ENCODE measurements at regions not wholly inside any gene's neighbourhood (a gene's known extent, or its start where the extent isn't known, plus 50 kb on each side); places are given as distances from the start of the nearest gene placed in this dataset.

DNA sequence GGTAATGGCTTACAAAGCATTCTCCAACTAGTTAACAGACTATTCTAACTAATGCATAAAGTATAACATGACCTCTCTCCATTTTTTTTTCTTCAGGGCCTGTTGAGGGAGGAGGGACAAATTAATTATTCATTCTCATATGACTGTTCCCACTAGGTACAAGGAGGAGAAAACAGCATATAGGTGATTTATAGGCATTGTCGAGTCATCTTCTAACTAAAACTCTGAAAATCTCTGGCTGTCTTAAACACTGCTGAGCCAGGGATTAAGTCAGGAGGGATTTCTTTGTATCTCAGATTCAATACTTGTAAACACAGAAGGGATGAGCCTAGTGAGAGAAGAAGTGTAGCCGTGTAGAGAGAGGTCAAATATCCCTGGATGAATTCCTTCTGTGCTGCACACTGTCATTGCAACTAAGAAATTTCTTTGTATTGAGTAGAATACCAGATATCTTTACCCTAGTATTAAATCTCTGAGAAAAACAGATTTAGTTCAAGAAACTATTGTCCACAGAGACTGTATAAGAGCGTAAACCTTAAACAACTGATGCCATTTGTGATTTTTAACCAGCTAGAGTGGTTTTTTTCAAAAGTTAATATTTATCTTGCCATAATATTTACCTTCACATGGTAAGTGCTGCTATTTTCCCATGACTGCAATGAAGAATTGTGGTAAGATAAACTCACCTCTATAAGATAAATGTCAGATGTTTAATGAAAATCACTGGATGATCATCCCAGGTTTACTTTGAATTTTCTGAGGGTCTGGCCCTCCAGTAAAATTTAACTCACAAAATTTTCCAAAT is 465.3 kb downstream of the RWDD3 start:
- DNase-seq: no peak

DNA sequence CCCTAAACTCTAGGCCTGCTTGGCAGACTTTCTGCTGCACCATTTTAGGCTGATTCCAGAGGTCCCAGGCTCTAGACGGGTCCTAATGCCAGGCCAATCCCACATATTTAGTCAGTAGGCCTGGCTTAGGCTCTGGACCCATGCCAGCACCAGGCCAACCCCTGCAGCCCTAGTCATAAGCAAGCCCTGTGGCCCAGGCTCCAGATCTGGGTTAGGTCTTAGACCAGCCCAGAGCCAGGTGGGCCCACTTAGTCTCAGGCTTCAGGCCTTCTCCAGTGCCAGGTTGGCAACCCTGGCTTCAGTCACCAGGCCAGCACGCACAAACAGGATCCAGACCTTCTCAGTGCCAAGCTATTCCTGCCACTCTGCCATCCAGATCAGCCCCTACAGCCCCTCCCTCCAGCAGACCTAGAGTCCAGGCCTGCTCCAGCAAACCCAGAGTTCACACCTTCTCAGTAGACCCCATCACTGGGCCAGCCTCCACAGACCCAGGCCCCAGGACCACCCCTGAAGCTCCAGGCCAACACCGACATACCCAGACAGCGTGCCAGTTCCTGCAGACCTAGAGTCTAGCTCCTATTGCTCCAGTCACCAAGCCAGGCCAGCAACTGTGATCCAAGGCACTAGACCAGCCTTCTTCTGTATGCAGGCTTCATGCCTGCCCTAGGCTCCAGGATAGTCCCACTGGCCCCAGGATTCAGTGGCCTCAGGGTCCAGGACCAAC is 467.6 kb downstream of the RWDD3 start:
- no peak for DNase-seq

DNA sequence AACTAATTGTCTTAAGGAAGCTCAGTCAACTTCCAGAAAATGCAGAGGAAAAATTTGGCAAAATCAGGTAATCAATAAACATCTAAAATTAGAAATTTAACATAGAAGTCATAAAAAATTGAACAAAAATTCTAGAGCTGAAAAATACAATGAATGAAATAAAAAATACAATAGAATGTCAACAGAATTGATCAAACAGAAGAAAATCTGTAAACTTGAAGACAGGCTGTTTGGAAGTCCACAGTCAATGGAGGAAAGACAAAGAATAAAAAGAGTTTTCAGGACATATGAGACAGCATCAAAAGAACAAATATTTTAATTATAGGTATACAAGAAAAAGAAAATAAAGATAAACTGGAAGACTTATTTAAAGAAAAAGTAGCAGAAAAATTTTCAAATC is 469.0 kb downstream of the RWDD3 start:
- DNase-seq: no peak

DNA sequence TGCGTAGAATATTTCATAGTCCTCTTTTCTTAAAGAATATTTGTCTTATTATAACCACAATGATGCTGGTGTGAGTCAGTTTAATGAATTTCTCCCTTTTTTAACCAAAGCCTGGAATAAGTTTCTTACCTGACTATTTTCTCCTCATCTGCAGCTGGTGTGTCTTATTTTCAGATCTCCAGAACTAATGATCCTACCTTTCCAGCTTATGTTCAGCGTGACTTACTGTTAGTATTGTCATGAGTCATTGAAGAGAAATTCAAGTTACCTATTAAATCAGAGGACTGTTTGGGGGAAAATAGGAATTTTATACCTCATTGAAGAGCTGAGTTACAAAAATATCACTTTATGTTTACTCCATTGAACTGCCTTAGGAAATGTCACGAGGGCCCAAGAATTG is 482.1 kb downstream of the RWDD3 start:
- no peak for DNase-seq

DNA sequence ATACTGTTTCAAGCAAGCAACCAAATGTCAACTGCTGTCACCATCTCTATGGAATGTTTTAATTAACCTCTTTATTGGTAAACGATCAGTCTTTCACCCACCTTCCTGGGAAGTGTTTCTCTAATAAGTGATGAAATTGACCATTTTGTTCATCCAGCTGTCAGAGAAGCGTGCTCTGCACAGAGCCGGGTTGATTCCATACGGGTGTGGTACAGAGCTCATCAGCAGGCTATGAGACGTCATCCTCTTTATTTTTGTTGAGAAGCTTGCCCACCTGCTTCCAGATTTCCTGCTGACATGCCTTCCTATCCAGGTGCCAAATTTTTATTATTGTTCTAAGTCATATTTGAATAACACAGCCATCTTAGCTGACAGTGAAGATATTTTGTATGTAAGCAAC is 482.5 kb downstream of the RWDD3 start:
- DNase-seq: no peak

DNA sequence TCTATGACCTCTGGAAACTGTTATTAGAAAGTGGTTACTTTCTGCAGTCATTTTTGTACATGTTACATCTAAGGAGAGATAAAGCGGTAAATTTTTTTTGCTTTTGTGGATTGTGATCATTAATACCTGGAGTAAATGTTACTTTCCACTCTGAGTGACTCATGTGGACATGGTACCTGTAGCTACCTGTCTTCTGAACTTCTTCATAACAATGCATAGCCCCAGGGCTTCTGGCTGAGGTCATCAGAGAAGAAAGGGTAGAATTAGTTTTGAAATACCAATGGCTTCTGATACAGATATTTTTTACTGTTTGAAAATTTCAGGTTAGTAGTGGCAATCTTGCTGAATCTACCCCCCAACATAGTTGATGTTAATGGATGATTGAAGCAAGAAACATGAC is 489.3 kb downstream of the RWDD3 start:
- DNase-seq: no peak

DNA sequence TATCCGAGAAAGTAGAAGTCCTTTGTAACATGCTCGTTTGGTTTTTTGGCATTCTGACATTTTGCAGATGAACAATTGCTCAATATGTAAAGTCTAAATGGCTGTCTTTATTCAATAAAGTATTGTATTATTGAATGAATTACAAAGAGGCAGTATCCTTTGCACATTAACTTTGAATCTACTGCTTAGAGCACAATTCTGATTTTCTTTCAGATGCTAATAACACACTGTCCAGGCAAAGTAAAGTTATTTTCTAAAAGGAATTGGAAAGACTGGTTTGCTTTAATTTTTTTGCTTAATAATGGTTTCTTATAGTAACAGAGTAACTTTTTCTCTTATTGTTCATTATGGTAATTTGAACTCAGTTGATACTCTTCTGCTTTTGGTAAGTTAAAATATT is 494.8 kb downstream of the RWDD3 start:
- no peak for DNase-seq

DNA sequence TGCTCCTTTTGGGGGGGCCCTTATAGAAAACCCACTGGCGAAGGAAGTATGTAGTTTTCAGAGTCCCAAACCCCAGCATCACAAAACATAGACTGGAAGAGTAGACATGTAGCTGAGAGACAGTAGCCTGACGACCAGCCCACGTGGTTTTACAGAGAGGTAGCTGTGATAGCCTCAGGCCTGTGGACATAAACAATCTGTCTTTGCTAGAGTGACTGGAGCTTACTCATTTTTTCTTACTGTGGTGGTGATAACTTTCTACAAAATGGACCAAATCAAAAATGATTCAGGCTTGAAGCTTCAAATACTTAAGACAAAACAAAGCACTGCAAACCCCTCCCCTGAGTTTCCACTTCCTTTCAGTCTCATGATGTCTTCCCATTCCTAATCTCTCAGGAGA is 497.0 kb downstream of the RWDD3 start:
- DNase-seq: no peak

DNA sequence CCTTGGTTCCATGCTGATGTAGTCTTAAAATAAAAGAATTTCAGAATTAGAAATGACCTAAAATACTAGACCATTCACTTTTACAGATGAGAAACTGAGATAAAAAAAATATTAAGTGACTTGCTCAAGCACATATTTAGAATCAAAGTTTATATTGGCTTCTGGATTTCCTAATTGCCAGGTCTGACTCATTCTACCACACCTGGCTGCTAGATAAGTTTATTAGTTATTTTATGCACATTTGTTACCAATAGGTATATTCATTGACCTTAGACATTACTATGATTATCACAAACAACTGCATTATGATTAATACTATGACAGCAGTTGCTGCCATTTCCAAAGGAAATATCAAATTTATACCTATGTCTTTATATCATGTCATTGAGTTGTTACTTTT is 497.5 kb downstream of the RWDD3 start:
- DNase-seq: no peak

DNA sequence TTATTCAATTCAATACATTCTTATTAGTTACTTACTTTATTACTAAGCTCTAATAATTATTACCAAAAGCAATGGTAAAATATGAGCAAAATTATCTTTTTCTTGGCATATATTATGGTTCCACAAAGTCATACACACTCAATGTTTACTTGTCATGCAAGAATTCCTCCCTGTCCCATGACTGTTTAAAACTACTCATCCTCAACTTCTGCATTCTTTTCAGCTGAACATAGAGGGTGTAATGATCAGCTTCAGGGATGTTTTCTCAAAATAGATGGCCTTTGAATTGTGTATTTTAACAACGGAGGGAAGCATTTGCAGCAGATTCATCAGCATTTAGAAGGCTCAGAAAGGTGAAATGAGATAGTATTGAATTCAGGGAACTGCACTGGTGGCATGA is 499.0 kb downstream of the RWDD3 start:
- no peak for DNase-seq

DNA sequence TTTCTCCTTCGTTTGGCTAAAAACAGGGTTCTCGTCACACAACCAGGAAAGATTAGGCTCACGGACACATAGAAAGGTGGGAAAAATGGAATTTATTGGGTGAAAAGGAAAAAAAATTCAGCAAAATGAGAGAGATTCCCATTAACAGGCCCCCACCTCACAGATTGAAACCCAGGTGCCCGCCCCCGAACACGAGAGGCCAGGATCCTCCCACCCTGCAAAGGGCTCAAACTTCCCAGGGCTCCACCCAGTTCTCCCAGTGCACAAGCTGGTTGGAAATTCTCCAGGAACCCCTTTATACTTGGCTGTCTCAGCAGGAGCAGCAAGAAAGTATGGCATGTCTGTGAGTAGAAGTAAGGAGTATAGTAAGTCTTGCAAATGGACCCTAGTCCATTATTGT is 499.7 kb downstream of the RWDD3 start:
- DNase-seq: no peak

DNA sequence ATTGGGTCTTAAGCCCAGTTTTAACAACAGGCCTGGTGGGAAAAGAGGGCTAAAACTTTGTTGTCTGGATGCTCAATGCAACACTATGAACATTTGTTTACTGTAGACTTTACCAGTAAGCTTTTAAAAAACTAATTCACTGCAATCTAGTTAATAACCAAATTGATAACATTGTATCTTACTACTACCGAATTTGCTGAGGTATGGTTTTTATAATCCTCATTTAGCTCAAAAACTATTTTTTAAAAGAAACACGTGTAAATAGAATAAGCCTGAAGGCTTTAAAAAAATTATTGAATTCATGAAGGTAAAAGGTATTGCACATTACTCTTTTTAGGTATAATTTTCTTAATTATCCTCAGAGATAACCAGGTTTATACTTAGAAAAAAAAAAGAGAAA is 500.6 kb downstream of the RWDD3 start:
- no peak for DNase-seq

DNA sequence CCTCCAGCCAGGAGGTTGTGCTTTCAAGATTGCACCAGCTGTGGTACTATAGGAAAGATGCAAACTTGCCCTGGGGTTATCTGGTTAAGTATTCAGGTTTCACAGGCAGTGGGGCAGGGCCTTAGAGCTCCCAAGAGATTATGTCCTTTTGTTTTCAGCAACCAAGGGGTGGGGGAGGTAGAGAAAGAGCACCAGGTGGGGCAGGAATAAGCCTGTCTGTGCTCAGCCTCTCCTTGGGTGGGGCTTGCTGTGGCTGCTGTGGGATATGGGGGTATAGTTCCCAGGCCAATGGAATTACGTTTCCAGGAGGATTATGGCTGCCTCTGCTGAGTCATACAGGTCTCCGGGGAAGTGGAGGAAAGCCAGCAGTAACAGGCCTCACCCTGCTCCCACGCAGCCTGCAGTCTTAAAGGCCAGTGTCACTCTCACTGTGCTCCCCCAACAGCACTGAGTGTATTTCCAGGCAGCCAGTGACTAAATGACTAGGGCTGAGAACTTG is 508.6 kb downstream of the RWDD3 start:
- no peak for DNase-seq

DNA sequence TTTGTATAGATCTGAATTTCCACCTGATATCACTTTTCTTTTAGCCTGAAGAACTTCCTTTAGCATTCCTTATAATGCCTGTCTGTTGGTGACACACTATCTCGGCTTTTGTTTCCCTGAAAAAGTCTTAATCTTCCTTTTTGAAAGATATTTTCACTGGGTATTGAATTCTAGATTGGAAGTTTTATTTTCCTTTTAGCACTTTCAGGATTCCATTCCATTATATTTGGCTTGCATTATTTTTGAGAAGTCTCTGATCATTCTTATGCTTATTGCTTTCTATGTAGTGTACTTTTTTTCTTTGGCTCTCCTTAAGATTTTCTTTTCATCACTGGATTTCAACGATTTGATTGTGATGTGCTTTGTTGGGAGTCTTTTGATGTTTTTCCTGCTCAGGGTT is 510.7 kb downstream of the RWDD3 start:
- no peak for DNase-seq

DNA sequence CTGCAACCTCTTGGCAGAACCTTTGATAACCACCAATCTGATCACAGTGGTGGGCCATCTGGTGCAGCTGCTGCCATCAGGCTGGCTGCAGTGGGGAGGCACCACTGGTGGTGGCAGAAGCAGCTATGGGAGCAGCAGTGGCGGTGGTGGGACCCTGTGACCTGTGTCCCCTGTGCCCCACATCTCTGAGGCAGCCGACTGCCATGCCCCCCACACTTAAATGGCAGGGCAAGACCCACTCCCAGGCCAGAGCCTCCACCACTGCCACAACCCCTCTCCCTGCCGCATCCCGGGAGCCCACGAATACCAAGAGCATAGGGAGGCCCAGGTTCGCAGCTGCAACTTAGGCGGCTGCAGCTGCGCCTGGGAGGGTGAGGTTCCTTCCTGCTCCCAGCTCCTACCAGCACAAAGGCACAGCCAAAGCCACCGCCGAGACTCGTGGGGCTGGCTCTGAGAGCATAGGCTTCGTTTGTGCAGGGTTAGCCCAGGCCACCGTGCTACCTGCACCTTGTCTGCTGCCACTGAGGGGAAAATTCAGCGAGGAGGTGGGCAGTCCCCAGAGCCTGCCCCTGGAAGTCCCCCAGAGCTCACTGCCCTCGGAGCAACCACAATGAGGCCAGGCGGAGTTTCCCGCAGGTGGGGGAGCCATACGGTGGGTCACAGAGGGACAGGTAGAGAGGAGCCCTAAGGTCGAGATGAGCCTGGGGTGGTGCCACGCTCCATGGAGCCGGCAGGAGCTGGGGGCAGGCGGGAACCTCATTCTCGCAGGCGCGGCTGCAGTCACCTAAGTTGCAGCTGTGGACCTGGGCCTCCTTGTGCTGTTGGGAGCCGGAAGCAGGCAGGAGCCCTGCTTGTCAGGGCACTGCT is 518.7 kb downstream of the RWDD3 start:
- no peak for DNase-seq

DNA sequence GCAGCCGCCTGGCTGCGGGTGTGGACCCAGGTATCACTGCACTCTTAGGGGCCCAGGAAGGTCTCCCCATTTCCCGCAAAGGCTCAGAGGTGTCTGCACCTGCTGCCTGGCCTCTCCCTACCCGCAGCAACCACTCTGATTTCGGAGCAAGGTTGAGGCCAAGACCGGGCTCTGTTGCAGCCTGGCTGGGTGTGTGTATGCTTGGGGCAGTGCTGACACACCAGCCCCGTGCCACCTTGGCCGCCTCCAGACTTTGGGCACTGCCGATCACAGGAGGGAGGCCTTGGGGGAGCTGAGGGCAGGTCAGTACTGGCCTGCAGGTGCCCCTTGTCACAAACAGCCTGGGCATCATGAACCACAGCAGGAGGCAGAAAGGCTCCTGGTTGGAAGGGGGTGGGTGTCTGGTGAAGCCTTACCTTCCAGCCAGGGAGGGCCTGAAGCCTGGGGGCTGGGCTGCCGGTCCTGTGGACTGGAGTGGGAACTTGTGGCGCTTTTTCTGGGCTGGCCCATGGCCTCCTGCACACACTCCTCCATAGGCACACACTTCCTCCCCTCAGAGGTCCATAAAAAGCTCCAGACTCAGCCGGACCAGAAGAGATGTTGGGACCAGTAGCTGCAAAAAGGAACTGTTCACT is 519.5 kb downstream of the RWDD3 start:
- no peak for DNase-seq

DNA sequence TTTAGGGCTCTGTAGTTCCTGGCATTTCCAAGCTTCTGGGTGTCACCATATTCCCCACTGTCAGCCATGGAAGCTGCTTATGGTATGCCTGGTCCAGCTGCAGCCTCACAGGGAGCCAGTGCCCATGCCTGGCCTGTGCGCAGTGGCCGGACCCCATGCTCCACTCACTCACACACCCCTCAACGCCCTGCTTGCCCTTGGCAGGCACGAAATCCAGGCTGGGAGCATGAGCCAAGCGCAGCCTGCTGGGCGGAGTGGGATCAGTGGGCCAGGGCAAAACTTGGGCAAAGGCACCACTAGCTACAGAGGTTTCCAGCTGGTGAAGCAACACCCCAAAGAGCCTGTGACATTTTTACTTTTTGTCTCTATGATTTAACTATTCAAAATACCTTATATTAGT is 520.4 kb downstream of the RWDD3 start:
- no peak for DNase-seq

DNA sequence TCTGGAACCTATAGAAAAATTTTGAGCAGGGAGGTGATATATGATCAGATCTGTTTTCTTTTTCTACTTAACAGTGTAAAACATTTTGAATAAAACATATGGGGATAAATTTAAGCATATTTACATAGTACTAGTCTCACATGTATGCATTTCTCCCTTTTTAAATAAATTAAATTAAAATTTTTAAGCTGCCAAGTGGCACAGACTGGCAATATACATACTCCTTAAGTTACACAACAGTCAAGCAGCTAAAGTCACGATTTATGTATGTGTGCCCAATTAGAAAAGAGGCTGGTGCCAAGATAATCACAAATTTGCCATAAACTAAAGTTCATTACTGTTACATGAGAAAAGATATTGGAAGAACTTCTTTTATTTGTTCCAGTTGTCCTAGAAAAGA is 532.0 kb downstream of the RWDD3 start:
- DNase-seq: no peak

DNA sequence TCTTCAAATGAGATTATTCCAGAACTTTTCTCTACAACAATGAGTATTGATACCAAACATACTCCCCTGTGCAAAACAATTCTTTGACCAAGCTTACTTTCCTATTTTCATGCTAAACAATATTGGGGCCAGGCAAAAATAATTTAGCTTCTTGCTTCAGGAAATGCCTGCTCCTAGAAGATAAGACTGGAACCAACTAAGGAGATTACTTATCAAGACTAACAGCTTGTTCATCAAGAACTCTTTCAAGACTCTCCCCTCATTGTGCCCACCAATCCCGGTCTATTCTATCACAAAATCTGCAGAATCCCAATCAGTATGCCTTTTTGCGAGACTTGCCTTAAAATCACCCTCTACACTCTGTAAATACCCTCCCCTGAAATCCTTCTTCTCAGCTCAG is 536.6 kb downstream of the RWDD3 start:
- no peak for DNase-seq

DNA sequence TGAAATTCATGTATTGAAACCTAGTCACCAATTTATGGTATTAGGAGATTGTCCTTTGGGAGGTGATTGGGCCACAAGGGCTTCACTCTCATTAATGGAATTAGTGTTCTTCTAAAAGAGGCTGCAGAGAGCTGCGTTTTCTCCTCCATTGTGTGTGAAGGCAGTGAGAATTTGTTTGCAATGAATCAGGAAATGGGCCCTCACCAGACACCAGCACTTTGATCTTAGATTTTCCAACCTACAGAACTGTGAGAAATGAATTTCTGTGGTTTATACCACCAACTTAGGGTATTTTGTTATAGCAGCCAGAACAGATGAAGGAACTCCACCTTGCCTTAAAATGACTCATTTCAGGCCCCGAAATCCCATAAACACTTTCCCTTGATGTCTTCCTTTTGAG is 544.2 kb downstream of the RWDD3 start:
- DNase-seq: no peak

DNA sequence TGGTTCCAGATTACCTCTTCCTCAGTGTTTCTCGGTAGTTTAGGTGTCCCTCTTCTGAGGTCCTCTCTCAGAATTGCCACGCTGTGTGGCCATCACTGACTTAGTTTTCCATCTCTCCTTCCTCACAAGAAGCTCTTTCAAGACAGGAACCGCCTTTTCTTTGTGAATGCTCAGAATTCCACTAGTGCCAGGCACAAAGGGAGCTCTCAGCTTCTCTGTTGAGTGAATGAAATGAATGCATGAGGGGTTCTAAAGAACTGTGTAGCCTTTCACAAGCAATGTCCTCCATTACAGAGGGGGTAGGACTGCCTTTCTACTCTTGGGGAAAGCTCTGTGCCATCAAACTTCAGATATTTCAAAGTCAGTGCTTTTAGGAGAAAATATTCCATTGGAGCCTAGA is 546.8 kb downstream of the RWDD3 start:
- DNase-seq: no peak

DNA sequence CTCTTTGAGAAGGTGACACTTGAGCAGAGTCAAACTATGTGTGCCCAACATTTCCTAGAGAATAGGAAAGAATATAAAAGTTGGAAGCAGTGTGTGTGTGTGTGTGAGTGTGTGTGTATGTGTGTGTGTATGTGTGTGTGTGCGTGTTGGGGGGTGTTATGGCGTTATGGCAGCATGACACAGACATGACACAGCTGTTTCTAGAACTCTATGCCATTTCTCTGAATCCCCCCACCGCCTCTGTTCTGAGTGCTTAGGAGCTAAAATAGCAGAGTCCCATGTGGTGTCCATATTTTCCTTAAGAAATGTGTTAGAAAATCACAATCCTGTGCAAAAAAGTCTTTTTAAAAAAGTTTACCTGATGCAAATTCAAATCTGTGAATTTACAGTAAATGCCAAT is 556.1 kb downstream of the RWDD3 start:
- no peak for DNase-seq

DNA sequence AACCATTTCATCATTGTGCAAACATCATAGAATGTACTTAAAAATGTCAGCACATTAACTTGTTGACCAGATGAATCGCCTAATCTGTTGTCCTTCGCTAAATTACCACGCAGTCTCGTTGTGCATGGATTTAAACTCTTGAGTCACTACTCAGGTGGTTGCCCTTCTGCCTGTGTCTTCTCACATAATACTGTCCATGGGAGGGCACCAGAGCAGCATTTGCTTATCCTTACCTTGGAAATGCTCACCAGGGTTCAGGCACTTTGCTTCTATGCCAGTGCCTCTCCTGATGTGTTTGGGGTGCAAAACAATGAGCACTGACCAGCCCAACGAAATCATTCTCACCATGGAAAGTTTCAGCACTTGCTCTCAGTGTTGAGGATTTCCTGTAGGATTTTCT is 559.9 kb downstream of the RWDD3 start:
- no peak for DNase-seq
